Coronary artery (tissue), 2 donors: ENCODE measurements at regions not wholly inside any gene's neighbourhood (a gene's known extent, or its start where the extent isn't known, plus 50 kb on each side); places are given as distances from the start of the nearest gene placed in this dataset.

Experiments used
- DNase-seq: peaks from one replicate; pipeline ENCODE4 v3.0.0-alpha.2; 2017; ENCODE audit warnings: low spot score
- H3K27ac ChIP-seq, 2 donors: fragments of 200-600 bp; sonication (generic); one replicate each; pipeline ENCODE4 v1.5.1; 2016 to 2019
- H3K4me3 ChIP-seq: fragments of 200-600 bp; sonication (generic); 2 replicates; pipeline ENCODE4 v1.5.1; 2016; ENCODE audit warnings: mild to moderate bottlenecking, moderate library complexity
- TF ChIP-seq, protein P1 (sequence below): fragments of 200-600 bp; sonication (generic); IDR thresholded peaks from one replicate; pipeline ENCODE4 v1.5.1; 2019; ENCODE audit warnings: antibody characterized with exemption

DNA sequence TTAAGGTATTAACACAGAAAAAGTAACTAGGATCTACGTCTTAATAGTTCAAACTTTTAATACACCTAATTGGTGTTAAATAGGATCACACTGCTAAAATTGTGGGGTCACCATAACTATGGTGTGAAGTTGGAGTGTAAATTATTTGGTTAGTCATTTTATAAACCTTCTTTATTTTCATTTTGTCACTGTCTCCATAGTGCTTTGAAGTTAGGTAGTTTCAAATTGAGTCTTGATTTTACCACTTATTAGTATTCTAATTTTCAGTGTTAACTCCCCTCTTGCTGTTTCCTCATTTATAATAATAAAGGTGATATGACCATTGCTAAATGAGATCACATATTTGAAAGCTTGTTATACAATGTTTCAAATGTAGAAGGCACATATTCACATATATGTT, 738.1 kb upstream of the CHRM3 start:
- TF ChIP-seq, protein P1, sequence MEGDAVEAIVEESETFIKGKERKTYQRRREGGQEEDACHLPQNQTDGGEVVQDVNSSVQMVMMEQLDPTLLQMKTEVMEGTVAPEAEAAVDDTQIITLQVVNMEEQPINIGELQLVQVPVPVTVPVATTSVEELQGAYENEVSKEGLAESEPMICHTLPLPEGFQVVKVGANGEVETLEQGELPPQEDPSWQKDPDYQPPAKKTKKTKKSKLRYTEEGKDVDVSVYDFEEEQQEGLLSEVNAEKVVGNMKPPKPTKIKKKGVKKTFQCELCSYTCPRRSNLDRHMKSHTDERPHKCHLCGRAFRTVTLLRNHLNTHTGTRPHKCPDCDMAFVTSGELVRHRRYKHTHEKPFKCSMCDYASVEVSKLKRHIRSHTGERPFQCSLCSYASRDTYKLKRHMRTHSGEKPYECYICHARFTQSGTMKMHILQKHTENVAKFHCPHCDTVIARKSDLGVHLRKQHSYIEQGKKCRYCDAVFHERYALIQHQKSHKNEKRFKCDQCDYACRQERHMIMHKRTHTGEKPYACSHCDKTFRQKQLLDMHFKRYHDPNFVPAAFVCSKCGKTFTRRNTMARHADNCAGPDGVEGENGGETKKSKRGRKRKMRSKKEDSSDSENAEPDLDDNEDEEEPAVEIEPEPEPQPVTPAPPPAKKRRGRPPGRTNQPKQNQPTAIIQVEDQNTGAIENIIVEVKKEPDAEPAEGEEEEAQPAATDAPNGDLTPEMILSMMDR, result no peak
- H3K27ac ChIP-seq, result no peak overlapping the region

DNA sequence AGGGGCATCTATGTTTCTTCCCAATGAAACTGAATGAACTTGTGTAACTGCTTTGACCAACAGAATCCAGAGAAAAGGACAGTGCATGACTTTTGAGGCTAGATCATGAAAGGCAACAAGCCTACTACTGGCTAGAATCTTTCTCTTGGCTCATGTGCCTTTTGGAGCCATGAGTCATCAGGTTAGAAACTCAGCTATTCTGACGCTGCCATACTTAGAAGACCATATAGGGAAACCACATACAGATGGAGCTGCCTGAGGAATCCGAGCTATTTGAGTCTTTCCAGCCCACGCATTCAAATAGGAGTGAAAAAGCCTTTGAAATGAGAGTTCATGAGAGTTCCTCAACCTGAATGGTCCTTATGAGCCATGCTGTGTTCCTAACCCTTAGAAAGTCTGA, 738.5 kb upstream of the CHRM3 start:
- no peak overlapping the region for H3K4me3 ChIP-seq
- no peak overlapping the region for H3K27ac ChIP-seq
- DNase-seq, result no peak
- TF ChIP-seq, protein P1, result no peak

More for the DNA sequence above, 738.1 kb upstream of the CHRM3 start:
- no peak overlapping the region for H3K4me3 ChIP-seq
- no peak for DNase-seq

DNA sequence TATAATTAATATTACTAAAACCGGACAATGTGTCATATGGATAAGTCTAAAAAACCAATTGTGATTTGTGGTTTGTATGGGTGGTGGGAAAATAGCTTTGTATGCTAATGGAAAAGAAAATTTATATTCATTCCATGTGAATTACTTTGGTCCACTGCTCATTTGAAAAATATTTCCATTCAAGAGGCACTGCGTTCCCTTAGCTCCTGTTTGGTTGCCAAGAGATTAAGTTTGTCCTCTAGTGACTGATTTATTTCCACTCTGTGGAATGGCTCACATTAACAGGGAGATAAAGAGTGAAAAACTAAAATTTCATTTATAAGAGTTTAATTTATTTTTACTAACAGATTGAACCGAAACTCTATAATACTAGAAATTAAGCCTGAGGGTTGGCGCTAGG, 744.1 kb upstream of the CHRM3 start:
- TF ChIP-seq, protein P1, result no peak
- DNase-seq, result no peak
- no peak overlapping the region for H3K27ac ChIP-seq
- H3K4me3 ChIP-seq, result no peak overlapping the region

DNA sequence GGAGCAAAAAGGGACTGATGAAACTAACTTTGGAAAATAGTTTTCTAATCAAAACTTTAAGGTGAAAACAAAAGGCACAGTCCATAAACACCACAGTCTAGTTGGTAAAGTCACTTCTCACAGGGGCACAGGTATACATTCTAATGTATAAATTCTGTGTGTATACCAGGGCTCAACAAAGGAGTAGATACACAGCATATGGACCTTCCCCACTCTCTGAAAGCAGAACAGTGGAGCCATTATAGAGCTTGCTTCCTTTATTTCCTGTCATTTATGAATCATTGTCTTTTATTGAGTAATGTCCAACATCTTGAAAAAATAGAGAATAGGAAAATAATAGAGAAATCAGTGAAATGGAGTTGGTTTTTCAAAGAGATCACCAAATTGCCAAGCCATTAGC, 746.5 kb upstream of the CHRM3 start:
- Histone ChIP-seq H3K27ac (no peak overlapping the region), H3K4me3 (no peak overlapping the region)
- DNase-seq, result no peak
- TF ChIP-seq, protein P1, result no peak

DNA sequence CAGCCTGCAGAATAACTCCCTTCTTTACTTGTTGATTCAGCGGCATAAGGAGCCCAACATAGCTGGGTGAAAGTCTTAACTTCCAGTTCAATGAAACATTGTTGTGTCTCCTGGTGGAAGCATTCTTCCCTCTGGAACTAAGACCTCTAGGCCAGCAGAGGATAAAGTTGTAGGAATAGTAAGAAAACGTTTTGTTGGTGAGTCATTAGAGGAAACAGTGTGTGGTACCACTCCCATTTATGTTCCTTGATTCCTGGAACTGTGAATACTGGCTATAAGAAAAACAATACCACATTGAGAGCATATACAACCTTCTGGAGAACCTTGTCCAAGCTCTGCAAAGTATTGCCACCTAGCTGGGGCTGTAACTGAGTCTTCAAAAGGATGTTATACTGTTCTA, 737.4 kb upstream of the ZP4 start:
- Histone ChIP-seq H3K4me3 (no peak overlapping the region), H3K27ac (no peak overlapping the region)
- TF ChIP-seq, protein P1, result no peak
- no peak for DNase-seq

DNA sequence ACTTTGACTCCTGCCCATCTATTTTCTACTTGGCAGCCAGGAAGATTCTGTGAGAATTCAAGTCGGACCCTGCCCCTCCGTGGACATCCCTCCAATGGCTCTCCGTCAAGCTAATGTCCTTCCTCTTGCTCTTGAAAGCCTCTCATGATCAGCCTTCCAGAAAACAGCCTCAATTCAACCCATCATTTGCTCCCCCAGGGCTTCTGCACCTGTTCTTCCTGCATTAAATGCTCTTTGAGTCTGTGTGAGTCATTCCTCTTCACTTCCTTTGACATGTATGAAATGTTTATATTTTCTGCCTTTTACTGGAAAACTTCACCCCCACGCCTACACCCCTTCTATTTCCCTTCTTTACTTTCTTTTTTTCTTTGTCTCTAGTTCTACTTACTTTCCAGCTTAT, 734.1 kb upstream of the ZP4 start:
- Histone ChIP-seq H3K4me3 (no peak overlapping the region), H3K27ac (no peak overlapping the region)
- TF ChIP-seq, protein P1, result no peak
- DNase-seq, result no peak

DNA sequence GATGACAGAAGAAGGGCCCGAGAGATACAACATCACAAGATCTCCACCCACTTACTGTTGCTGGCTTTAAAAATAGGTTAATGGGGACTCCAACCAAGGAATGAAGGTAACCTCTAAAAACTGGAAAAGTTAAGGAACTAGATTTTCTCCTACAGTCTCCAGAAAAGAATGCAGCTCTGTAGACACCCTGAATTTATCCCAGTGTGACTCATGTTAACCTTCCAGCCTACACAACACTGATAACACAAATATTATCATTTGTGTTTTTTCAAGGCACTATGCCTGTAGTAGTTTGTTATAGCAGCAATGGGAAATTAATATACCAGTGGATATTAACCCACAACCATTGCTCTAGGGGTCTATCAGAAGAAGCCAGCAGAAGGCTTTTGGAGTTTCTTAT, 730.7 kb upstream of the ZP4 start:
- no peak overlapping the region for H3K4me3 ChIP-seq
- DNase-seq, result no peak
- TF ChIP-seq, protein P1, result no peak
- no peak overlapping the region for H3K27ac ChIP-seq
